ENCODE measurements at regions not wholly inside any gene's neighbourhood (a gene's known extent, or its start where the extent isn't known, plus 50 kb on each side); places are given as distances from the start of the nearest gene placed in this dataset.
"Not testable (repeated sequence)": the region's sequence is repeated elsewhere in the genome, so short reads cannot be mapped to it uniquely, and the experiment has no call there.

DNA sequence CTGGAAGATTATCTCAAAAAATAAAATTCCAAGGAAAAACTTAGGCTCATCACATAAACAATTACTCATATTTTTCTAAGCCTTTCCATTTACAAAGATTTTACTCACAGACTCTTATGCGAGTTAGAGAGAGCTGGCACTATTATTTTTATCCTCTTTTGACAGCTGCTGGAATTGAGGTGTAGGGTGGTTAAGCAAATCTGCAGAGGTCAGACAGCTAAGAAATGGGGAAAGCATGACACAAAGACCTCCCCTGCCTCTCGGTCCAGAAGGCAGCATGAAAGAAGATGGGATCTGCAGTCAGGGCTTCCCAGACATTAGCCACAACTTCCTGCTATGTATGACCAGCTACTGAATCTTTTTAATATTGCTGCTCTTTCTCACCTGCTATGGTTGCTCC is 89.9 kb upstream of the CPEB2 start:
- DNase-seq (ENCODE audit: low read depth in 4 of 4, low spot score in 2 of 4), result no peak

DNA sequence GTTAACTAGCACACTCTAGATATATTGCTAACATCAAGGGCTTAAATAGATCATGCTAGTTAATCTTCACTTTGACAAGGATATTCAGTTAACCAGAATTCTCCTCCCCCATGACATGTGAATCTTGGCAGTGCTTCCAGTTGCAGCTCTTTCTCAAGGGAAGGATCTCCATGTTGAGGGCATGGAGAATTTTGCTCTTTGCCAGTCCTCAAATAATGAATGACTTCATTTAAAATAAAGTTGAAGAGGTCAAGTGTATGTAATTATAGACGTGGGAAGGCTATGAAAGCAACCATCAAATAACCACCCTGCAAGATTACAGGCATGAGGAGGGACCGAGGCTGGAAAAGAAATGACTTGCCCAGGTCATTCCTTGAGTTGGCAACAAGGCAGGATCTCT is 87.3 kb upstream of the CPEB2 start:
- DNase-seq (ENCODE audit: low read depth in 4 of 4, low spot score in 2 of 4), result no peak

DNA sequence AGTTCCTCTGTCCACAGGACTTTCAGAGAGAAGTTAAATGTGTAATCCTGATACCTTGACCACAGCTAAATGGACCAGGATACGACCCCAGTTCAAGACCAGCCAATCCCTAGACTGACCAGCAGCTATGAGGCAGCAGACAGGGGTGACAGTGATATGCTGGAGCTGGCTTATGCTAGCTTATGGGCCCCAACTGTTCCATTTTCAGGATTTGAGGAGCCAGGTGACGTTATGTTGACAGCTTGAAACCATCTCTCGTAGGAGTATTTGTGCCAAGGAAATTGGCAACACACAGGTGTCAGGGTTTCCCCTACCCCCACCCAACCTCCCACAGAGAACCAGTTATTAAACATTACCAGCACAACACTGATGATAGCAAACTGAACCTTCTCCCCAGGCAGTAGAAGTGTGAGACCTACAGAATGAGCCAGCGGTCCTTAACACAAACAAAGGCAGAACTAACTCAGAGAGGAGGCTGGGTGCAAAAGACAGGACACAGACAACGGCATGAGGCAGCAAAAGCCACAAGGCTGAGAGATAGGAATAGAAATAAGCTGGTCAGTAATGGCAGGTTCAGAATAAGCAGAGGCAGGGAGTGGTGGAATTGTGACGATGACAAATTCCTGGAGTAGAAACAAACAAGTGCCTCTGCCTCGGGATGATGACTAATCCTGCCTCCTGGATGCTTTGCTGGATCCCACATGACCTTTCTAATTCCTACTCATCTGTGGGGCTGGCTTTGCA is 85.6 kb upstream of the CPEB2 start:
- DNase-seq (ENCODE audit: low read depth in 4 of 4, low spot score in 2 of 4), result no peak

DNA sequence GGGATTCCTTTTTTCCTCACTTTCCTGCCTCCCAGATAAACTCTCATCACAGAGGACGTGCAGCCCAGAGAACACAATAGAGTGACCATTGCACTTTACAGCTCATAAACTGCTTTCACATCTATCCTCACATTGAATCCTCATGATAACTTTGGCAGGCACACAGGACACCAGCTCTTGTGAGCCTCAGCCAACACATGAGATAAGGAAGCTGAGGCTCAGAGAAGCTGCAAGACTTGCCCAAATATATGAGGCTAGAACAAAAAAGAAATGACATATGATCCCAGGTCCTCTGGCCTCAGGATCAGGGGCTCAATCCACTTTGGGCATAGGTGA is 85.0 kb upstream of the CPEB2 start:
- no peak for DNase-seq (ENCODE audit: low read depth in 4 of 4, low spot score in 2 of 4)

DNA sequence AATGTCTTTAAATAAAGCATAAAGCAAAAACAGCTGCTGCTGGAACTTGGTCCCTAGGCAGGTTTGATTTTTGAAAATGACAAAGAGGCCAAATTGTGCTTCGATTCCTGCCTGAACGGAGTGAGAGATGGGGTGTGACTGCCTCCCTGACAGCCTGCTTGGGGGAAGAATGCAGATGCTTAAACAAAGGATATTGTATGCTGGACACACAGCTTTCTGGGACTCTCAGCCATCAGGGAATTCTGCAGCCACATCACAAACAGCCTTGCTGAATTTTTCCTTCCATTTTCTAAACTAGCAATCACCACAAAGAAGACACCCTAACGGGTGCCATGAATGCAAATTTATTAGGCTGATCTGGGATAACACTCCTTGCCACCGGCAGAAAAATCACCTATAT is 83.9 kb upstream of the CPEB2 start:
- no peak for DNase-seq (ENCODE audit: low read depth in 4 of 4, low spot score in 2 of 4)

DNA sequence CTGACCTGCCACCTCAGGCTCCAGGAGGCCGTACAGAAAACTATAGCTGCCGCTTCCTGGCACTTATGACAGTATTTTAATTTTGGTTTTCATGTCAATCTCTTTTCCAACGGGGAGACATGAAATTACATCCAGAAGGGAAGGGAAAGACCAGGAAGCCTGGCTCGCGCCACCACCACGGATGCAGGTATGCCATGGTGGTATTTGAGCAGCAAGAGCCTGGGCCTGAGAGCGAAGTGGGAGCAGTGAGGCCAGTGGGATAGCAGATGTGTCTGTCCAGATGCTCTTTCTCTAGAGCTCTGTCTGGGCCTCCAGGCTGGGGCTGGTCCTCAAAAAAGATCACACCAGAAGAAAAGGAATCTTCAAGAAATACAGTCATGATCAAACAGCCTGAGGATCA is 82.5 kb upstream of the CPEB2 start:
- no peak for DNase-seq (ENCODE audit: low read depth in 4 of 4, low spot score in 2 of 4)

DNA sequence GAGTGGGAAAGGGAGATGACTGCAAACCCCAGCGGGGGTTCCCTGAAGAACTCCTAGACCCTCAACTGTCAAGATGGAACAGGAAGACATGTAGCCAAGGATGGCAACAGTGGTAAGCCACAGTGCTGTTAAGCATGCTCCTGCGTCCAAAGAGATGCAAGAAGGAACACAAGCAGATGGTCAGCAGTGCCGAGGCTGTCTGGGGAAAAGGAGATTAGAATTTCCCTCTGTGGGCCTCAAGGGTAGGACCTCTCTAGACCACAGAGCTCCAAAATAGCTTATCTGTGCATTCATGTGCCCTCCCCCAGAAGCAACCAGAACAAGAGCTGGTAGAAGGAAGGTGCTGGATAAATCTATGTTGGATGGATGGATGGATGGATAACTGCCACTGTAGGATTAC is 82.0 kb upstream of the CPEB2 start:
- DNase-seq (ENCODE audit: low read depth in 4 of 4, low spot score in 2 of 4), result no peak

DNA sequence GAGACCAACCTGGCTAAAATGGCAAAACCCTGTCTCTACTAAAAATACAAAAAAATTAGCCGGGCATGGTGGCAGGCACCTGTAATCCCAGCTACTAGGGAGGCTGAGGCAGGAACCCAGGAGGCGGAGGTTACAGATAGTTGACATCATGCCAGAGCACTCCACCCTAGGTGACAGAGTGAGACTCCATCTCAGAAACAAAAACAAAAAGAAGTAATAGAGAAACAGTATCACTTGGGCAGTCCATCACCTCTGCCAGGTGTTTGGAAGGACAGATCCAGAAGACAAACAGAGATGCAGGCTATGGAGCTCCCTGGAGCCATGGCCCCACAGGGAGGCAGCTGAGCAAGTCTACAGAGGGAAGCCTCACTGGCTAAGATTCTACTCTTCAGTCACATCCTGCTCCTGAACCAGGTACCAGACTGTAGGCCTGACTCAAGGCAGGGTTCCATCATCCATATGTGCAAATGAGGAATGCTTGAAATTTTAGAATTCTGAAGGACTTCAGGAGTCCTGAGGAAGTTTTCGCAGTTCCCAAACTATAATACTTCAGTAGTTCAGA is 81.4 kb upstream of the CPEB2 start:
- DNase-seq (ENCODE audit: low read depth in 4 of 4, low spot score in 2 of 4), result no peak

DNA sequence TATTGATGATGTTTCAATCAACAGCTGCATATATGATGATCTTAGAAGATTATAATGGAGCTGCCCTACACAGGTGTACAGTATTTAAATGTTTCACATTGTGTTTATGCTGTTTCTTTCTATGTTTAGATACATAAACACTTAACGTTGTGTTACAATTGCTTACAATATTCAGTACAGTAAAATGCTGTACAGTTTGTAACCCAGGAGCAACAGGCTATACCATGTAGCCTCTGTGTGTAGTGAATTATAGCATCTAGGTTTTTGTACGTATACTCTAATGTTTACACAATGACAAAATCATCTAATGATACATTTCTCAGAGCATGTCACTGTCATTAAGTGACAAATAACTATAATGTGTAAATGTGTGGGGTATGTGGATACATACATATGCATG is 80.5 kb upstream of the CPEB2 start:
- not testable (repeated sequence) for DNase-seq (ENCODE audit: low read depth in 4 of 4, low spot score in 2 of 4)

DNA sequence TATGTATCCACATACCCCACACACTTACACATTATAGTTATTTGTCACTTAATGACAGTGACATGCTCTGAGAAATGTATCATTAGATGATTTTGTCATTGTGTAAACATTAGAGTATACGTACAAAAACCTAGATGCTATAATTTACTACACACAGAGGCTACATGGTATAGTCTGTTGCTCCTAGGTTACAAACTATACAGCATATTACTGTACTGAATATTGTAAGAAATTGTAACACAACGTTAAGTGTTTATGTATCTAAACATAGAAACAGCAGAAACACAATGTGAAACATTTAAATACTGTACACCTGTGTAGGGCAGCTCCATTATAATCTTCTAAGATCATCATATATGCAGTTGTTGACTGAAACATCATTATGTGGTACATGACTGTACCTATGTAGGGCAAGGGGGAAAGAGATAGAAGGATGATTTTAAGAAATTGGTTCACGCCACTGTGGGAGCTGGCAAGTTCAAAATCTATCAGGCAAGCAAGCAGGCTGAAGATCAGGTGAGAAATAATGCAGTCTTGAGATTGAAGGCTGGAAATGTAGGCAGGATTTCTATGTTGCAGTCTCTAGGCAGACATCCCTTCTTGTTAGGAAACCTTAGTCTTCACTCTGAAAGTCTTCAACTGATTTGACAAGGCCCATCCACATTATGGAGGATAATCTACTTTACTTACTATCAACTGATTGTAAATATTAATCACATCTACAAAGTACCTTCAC is 78.0 kb upstream of the CPEB2 start:
- no peak for DNase-seq (ENCODE audit: low read depth in 4 of 4, low spot score in 2 of 4)

DNA sequence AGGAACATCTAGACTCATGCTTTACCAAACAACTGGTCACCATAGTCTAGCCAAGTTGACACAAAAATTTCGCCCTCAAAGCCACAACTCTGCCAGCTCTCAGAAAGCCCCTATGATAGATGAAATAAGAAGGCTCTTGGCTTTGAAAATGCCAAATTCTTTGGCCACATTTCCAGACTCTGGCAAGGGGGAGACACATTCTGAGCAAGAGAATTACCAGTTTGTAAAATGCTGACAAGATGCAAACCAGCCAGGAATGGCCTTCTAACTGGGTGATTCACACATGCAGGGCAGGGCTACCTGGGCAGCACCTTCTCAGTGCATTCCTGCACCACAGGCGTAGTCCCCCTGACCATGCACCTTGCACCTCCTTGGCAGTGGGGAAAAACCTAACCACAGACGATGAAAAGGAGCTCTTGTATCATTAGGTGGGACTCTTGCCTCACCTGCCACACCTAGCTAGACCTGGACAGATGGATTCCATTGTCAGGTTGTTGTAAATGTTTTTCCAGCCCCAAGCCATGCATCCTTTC is 77.4 kb upstream of the CPEB2 start:
- no peak for DNase-seq (ENCODE audit: low read depth in 4 of 4, low spot score in 2 of 4)

DNA sequence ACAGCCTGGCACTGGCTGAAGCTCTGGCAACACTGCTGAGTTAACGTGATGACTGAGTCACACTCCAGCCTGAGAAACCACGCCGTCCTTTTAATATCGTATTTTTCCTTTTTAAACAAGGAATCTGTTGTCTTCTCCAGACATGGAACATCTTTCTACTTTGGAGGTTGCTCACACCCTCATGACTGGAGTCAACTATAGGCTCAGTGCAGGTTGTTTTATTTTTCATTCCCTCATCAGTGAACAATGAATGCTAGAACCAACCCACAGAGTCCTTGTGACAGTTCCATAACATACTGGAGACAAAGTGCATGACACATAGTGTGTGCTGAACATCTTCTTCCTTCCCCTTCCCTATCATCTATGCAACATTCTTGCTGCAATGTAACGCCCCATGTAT is 76.8 kb upstream of the CPEB2 start:
- no peak for DNase-seq (ENCODE audit: low read depth in 4 of 4, low spot score in 2 of 4)

DNA sequence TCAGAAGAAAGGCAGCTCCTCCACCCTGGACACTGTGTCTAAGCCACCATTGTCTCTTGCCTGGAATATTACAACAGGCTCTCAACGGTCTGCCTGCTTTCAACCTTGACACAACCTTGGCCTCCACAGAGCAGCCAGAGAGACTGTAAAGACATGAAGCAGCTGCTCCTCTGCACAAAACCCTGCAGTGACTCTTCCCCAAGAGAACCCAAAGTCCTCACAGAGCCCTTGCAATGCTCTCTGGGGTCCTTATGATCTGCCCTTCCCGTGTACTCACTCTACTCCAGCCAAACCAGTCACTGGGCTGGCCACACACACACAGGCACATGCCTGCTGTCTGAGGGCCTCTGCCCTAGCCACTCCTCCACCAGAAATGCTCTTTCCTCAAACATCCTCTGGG is 75.9 kb upstream of the CPEB2 start:
- DNase-seq (ENCODE audit: low read depth in 4 of 4, low spot score in 2 of 4), result no peak

DNA sequence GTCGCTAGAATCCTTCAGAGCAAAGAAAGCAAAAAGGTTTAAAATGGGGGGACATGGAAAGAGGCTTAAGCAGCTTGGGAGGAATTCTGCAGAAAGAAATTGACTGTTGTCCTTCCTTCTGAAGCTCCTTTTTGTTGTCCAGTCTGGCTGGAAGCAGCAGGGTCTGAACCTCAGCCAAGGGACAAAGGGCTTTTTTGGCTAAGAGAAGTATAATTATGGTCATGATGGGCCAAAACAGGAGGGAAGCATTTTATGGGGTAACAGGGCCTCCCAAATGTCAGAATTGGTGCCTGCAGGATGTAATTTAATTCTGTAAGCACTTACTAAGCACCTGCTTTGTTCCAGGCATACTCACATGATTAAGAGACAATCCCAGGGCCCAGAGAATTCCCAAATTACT is 74.2 kb upstream of the CPEB2 start:
- DNase-seq (ENCODE audit: low read depth in 4 of 4, low spot score in 2 of 4), result no peak

DNA sequence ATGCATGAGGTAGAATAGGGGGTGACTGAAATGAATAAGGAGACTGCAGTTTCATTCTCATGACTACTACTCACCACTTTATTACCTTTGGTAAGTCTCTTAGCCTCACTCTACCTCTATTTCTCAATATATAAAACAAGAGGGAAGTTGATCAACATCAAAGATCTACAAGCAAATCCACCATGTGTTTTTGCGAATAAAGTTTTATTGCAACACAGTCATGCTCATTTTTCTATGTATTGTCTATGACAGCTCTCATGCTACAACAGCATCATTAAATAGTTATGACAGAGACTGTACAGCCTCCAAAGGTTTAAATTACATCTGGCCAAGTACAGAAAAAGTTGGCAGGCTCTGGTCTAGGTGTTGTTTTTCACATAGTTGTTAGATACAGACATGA is 72.6 kb upstream of the CPEB2 start:
- DNase-seq (ENCODE audit: low read depth in 4 of 4, low spot score in 2 of 4), result no peak

DNA sequence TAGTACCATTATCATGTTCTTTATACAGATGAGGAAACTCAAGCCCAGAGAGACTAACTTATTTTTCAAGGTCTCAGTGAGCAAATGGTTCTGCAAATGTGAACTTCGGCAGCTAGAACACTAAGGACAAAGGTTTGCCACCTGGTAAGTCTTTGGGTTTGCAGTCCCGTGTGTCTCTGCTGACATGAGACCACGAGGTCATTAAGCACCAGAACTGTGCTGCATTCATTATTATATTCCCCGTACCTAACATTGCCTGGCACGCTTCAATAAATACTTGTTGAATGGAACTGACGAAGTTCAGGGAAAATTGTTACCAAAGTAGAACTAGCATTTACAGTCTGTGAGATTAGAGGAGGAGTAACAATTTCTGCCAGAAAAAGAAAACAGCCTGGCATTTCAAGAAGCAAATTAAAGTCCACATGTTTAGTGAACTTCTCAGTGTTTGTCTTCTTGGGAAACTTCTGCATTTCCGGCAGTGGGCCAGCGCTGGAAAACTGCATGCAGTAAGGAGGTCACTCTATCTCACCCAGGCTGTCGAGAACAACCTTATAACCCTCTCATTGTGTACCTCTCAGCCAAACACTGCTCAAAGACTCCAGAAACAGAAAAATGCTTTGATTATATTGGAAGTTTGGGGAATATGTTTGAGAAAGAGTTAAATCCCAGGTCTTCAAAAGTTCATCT is 67.4 kb upstream of the CPEB2 start:
- DNase-seq (ENCODE audit: low read depth in 4 of 4, low spot score in 2 of 4), result no peak

DNA sequence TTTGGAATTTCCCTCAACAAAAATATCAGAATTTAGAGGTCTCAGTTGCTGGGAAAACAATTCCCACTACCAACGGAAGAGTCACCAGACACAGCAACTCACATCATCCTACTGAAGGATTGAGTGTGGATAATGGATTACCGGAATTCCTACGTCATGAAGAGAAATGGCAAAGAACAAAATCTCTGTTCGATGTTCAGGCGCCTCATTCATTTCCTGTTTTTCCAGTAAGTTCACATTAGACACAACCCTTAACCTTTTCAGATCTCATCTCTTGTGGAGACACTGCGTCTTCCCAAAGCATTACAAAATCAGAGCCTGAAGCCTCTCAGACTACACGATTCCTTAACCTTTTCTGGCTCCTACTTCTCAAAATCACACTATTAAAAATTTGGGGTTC is 58.5 kb upstream of the CPEB2 start:
- DNase-seq (ENCODE audit: low read depth in 4 of 4, low spot score in 2 of 4), result no peak

DNA sequence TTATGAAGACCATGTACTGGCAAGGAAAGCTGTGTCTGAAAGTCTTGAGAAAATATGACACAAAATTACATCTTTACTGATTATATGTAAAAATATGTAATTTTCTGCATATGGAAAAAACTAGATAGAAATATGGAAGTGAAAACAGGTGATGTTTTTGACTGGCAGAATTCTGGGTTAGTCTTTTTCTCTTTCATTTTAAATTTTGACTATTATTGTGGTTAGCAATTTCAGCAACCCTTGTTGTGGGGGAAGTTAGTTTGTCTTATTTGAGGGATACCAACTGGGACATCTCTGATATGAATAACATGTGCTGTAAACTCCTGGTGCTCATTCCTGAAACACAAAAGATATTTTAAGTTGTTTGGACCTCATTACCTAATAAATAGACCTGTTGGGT is 49.9 kb upstream of the CPEB2 start:
- no peak for DNase-seq (ENCODE audit: low read depth in 4 of 4, low spot score in 2 of 4)

Data from left renal cortex interstitium (tissue), 4 donors.